COLO668 (cell line): ENCODE measurements at regions not wholly inside any gene's neighbourhood (a gene's known extent, or its start where the extent isn't known, plus 50 kb on each side); places are given as distances from the start of the nearest gene placed in this dataset.

Experiments
- DNase-seq: peaks from one replicate; lab custom pipeline; 2025; ENCODE audit not compliant: unreplicated experiment; lab: John Stamatoyannopoulos, UW

DNA sequence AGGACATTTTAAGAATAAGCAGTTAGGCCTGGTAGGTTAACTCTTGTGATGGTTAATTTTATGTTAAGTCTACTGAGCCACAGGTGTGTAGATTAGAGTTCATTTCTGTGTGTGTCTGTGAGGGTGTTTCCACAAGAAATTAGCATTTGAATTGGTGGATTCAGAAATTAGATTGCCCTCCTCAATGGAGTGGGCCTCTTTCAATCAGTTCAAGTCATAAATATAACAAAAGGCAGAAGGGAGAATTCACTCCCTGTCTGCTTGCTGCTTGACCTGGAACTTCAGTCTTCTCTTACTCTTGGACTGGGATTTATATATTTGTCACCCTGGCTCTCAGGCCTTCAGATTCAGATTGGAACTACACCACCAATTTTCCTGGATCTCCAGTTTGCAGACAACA, 55.3 kb upstream of the POM121L12 start:
- no peak for DNase-seq

DNA sequence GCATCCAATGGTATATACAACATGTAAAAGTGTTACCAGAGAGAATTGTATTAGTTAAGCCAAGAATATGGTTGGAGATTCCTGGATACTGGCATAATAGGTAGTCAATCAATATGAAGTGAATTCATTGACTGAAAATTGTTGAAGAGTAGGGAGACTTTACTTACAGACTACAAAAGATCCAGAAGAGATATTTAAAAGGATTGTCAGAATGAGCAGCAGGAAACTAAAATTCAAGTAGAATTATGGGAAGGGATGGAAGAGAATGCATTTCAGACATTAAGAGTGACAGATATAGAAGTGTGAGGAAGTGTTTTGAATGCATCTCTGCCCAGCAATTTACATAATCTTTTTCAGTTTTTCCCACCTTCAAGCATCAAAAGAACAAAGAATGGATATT, 62.3 kb upstream of the POM121L12 start:
- DNase-seq, result no peak

DNA sequence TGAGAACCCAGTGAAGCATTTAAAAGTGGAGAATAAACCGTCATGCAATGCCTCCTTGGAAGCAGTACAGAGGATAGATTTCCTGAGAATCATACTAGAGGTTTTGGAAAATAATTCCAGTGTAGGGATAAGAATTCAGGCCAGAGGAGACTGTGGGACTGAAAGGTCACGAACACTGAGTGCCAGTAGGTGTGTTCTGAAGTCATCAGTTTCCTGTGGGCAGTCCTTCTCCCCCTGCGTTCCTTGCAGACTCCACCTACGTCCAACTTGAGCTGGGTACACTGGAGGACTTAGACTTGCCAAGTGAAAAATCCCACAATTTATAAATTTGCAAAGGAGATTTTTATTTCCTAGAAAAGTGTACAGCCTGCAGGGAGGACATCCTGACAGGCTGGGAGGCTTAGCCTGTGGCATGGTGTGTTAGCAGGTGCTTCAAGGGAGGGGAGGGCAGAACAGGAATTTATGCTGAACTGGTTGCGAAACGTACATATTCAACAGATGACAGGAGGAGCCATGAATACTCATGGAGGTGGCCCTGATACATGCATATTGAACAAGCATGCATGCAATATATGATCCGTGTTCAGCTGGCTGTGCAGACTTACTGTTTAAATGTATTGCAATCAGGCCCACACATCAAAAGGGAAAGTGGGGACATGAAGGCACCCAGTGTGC, 72.9 kb upstream of the POM121L12 start:
- no peak for DNase-seq

DNA sequence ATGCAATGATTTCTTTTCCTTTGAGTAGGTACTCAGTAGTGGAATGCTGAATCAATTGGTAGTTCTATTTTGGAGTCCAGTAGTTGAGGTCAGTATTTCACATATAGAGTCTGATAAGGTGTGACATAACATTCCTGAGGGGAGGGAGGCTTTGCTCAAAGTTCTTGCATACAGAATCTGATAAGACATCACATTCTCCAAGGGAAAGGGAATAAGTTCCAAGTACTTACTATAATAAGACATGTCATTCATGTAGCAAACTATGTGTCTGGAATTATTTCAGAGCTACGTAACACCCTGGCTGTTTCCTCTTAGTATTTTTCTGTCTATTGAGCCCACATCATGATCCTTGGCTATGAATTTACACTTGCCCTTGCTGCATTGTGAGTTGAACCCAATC, 74.3 kb upstream of the POM121L12 start:
- DNase-seq, result no peak

DNA sequence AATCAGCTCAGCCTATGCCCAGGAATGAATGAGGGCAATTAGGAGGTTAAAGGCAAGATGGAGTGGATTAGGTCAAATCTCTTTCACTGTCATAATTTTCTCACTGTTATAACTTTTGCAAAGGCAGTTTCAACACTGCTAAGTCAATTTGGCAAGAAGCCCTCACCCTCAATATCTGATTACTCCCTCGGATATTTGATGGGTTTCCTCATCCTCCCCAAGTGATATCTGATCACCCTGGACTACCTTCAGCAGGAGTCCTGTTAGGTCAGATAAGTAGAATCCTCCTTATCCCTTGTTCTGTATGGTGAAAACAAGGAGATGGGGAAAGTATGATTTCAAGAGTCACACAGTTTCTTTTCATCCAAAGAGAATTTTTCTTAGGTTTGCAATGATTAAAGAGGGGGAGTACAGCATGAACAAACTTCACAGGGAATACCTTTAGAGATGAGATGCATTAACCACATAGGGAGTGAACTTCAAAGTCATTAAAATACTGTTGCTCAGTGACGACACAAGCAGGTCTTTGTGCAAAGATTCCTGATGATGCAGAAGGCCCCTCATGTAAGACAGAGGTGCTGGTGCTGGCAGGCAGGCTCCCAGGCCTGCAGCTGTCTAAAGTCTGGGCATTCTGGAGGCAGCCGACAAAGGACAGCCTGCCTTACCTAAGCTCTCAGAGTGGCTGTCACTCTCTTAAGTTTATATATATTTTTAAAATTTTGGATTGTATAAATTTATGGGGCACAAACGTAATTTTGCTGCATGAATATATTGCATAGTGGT, 75.4 kb upstream of the POM121L12 start:
- no peak for DNase-seq

DNA sequence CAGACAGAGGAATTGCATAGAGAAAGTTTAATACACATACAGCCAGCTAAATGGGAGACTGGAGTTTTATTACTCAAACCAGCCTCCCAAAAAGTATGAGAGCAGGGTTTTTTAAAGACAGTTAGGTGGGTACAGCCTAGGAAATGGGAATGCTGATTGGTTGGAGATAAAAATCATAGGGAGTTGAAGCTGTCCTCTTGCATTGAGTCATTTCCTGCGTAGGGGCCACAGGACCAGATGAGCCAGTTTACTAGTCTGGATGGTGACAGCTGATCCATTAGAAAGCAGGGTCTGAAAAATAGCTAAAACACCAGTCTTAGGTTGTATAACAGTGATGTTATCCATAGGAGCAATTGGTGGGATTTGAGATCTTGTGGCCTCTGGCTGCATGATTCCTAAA, 76.1 kb upstream of the POM121L12 start:
- DNase-seq, result no peak

DNA sequence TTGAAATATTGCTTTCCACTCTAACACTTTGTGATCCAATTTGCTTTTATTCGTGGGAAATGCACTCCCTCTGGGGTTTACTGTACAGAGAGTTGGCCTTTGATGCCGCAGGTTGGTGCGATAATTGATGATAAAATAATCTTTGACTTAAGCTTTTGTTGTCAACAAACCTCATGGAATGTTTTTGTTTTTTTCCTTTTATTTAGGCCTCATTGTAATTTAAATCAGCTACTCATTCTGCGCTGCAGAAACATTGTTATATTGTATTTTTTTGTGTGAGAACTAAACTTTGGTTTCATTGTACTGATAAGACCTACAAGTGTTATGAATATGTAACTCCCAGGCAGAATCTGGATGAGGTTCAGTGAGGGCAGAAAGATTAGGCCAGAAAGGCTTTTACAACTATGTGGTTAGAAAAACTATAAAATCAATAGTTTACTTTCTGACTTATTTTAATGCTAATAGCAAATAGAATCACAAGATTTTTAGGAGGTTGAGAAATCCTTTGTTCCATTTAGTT, 76.8 kb upstream of the POM121L12 start:
- DNase-seq, result no peak

DNA sequence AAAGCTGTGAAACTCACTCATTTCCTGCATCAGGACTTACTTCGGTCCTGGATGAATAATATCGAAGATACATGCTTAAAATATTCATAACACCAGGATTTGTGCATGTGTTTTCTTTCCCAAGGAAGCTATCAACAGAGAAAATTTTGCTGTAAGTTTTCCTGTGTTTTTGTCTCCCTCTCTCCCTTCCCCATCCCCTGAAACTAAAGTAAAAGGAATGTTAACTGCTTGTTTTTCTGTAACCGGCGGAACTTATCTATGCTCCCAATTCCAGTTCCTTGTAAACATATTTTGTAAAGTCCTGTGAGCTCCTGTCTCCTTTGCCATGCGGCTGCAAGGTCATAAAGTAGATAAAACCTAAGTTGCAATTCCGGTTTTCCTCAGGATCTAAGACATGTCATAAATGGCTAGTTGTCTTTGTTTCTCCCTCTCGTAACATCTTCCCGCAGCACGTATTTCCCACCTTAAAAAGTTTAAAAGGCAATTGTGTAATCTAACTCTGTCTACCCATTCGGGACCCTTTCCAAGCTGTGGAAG, 79.0 kb upstream of the POM121L12 start:
- no peak for DNase-seq

DNA sequence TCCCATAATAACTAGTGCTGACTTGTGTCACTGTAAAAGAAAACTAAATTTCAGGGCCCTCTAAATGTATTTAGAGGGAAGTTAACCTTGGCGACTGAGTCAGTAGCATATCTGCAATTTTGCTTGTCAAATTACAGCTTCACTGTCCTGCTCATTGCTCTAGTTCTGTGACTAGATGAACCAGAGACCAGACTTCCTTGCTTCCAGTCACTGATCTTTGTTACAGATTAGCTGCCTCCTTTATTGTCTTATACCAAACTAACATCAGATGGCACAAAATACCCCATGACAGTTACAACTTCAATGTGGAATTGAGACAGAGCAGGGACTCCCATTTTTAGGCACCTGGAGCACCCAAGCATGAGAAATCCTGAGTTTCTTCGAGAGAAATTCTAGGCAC, 79.9 kb upstream of the POM121L12 start:
- no peak for DNase-seq

DNA sequence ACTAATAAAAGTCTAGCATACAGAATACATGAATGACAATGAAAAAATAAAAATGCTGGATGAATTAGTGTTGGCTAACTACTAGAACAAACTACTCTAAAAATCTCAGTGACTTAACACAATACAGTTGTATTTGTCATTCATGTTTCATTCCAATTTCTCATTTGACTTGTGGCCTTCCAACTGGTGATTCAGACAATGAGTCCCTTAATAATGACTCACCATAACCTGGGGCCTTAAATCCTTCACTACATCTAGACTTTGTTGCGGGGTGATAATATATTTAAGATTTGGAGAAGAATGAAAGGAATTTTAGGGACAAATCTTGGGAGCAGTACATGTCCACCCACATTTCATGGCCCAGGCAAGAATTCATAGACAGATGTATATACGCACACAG, 90.5 kb upstream of the POM121L12 start:
- DNase-seq, result no peak

DNA sequence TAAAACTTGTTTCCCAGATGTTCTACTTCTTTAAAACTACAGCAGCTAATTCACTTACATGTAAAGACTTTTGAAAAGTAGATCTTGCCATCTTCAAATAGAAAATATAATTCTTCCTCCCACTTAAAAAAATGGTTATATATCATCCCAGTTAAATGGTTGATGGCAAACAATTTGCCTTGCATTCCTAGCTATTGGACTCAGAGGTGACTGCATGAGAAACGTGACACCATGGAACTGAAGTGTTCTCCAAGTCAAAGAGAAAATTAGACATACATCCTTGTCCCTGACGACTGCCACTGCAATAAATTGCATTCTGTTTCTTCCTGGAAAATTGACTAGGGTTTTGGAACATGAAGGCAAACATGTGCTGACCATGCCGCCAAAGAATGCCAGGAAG, 95.0 kb upstream of the POM121L12 start:
- DNase-seq, result no peak

DNA sequence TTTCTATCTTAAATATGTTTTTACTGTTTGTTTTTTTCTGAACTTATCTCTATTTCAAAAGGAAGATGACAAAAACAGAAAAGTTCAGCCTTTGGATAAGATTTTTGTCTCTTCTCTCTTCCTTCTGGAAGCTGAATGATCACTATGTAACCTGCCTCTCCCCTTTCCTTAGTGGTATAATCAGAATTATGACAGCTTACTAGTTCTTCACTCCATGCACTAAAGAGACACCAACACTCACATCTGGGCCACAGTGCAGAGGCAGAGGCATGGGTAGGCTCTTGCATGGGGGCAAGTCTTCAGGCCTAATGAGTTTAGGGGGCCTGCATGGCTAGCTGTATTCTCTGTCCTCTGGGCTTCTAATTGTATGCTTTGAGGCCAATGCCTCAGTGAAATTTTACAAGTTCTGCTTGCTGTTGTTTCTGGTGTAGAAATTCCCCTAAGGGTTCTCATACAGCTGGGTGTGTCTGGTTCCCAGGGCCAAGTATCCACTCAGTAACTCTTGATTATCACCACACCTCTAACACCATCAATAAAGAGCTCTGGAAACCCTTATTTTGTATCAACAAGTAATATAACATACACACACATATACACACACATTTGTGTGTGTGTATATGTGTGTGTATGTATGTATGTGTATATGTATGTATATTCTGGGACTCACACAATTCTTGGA, 96.8 kb upstream of the POM121L12 start:
- DNase-seq, result no peak

DNA sequence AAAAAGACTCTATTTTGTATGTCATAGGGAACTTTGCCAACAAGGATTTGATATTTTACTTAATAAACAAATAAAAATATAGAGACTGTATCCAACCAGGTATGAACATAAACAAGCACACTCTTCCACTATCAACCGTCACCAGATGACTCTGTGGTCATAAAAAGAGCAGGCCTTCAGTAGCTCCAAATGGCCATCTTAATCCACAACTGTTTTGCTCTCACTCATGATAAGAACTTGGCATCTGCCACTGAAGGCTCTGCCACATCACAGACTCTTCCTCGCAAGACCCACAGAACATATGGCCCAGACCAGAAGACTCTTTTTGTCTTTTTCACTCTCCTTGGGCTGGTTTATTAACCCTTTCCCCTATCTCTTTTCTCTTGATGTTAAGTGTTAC, 98.7 kb upstream of the POM121L12 start:
- no peak for DNase-seq

DNA sequence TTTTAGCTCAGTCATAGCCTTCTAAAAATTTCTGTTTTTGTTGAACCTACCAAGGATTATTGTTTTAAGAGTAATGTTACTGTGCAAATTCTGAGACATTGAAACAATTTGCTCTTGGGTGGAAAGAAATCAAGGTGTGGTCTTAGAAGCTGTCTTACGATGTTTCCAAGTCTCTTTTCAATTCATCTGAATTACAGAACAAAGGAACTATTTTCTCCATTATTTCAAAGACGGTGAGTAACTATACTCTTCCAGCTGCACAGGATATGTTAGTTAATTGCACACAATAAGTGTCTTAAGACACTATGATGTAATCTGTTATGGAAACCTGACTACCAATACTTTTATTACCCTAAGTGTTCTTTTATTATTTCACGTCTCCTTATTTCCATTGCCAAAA, 106.8 kb upstream of the POM121L12 start:
- no peak for DNase-seq

DNA sequence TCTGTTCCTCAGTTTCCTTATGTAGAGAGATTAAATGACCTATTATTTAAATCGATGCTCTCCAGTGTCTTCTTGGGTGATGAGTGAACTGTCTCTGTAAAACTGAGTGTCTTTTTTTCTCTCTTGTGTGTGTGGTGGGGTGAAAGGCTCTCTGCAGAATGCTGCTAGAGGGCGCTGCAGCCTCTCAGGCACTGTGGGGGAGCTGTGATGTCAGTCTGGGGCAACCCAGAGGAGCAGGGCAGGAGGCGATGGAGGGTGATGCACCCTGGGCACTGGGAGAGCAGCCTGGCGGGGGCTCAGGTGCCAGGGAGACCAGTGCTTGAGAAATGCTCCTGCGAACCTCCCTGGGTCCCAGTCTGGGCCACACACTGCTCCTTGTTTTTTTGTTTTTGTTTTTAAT, 110.1 kb upstream of the POM121L12 start:
- DNase-seq, result no peak

DNA sequence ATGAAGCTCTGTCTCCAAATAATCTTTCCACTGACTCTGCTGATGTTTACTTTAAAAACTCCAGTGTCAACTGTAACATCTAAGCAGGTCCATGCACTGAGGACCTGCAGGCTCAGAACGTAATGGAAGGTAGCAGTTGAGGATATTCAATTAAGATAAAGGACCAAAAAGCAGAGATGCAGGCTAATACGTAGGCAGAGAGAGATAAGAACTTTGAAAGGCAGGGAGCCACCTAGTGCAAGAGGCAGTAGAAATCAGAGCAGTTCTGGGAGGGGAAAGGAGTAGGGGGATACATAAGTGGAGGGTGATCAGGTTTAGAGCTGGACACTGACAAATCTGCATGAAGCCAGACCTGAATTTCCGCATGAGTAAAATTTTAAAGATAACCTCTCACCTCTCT, 114.5 kb upstream of the POM121L12 start:
- DNase-seq, result no peak

DNA sequence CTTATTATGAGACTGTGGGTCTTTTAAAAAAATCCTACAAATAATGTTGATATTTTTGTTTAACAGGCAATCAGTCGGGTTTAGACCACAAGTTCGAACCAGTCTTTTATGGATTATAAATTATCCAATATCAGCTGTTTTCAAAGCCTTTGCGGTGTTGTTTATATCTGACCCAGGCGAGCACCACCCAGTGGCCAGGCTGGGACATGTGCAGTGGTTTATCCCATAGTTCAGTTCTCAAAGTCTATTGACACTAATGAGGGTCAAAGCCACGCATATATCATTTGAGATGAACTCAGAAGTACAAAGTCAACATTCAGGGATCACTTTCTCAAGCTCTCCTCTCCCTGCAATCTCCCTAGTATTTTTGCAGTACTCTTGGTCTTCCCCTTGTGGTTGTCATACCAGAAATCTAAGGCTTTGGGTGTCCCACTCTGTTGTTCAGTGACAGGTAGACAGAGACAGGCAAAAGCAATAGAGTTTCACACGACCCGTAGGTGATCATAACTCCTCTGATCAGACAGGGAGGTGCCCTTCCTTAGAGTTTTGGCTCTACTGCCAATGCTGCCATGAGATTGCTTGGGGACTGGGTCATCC, 117.4 kb upstream of the POM121L12 start:
- peak; percentile 3 for DNase-seq

DNA sequence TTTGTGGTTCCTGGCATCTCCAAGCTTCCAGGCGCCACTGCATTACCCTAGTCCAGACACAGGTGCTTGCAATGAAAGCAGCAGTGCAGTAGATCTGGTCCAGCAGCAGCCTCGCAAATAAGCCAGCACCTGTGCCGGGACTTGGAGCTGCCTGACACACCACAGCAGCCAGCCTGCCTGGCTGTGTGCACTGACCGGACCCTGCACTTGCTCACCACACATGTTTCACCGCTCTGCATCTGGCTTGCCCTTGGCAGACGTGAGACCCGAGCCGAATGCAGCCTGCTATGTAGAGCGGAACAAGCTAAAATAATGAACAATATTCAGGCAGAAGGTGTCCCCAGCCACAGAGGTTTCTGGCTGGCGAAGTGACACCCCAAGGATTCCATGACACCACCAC, 123.6 kb upstream of the POM121L12 start:
- DNase-seq, result no peak

DNA sequence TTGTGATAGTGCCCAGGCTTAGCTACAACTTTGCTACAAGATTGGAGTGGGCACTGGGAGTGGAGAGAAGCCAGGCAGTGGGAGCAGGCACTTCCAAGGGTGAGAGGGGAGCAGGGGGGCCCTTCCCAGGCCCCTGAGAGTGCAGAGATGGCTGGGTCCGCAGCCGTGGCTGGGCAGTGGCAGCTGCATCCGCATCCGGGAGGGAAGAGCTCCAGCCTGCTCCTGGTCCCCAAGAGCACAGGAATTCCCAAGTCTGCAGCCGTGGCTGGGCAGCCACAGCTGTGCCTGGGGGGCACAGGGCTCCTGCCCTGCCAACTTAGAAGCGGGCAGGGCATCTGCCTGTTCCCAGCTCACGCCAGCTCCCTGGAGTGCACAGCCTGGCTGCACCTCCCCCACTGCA, 124.1 kb upstream of the POM121L12 start:
- DNase-seq, result no peak

DNA sequence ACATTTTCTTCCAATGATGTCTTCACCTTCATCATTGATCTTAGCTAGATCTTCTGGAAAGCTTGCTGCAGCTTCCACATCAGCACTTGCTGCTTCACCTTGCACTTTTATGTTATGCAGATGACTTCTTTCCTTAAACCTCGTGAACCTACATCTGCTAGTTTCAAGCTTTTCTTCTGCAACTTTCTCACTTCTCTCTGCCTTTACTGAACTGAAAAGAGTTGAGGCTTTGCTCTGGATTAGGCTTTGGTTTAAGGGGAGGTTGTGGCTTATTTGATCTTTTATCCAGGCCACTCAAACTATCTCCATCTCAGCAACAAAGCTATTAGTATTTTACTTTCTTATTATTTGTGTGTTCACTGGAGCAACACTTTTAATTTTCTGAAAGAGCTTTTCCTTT, 125.5 kb upstream of the POM121L12 start:
- no peak for DNase-seq

DNA sequence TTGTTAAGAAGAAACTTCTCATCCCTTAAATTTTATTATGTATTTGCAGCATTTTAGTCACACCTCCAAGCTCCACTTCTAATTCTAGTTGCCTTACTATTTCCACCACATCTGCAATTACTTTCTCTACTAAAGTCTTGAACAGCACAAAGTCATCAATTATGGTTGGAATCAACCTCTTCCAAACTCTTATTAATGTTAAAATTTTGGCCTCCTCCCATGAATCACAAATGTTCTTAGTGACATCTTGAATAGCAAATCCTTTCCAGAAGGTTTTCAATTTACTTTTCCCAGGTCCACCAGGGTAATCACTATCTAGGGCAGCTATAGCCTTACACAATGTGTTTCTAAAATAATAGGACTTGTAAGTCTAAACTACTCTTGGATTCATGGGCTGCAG, 126.3 kb upstream of the POM121L12 start:
- DNase-seq, result no peak
